B cell (primary cell): ENCODE measurements at regions not wholly inside any gene's neighbourhood (a gene's known extent, or its start where the extent isn't known, plus 50 kb on each side); places are given as distances from the start of the nearest gene placed in this dataset.

Source experiments
- ATAC-seq: fragments of 200-7000 bp; cut with Tn5 transposase; one replicate; pipeline ENCODE4 v1.10.0; 2021; ENCODE audit warnings: low read depth, mild to moderate bottlenecking, moderate number of reproducible peaks, moderate library complexity
- CTCF ChIA-PET: fragments of 350-600 bp; sonication (Branson Sonifier 250); formaldehyde crosslinking; loops from one replicate; lab custom pipeline; 2021; ENCODE audit warnings: antibody characterized with exemption, inconsistent platforms; lab: Charles Lee
- POLR2A ChIA-PET: fragments of 350-600 bp; sonication (Branson Sonifier 250); formaldehyde crosslinking; loops from one replicate; lab custom pipeline; 2021; ENCODE audit warnings: antibody characterized with exemption; lab: Charles Lee
- DNase-seq: peaks from one replicate; pipeline ENCODE4 v3.0.0; 2013
- H2AFZ ChIP-seq: 2 replicates; pipeline ENCODE4 v1.6.1; 2012; ENCODE audit warnings: mild to moderate bottlenecking, low read depth, low read length; ENCODE audit not compliant: insufficient read depth, poor library complexity, severe bottlenecking
- H3K27ac ChIP-seq, 2 donors: 1 replicate in 1 of 2; 2 replicates in 1 of 2; pipeline ENCODE4 v1.5.1; 2012 to 2013; ENCODE audit warnings: low read length in 2 of 2, mild to moderate bottlenecking in 2 of 2, moderate library complexity in 1 of 2
- H3K27me3 ChIP-seq, 4 experiments: fragments of 200-600 bp in 1 of 4; sonication (generic) in 1 of 4; replicated peaks in 1 of 4; 1 replicate in 2 of 4; 2 replicates in 2 of 4; pipeline versions ENCODE4 v1.6.1 to v1.7.0; 2013 to 2016; ENCODE audit warnings: low read length in 3 of 4, mild to moderate bottlenecking in 2 of 4, mixed read lengths in 1 of 4, moderate library complexity in 1 of 4; ENCODE audit not compliant: insufficient read depth in 4 of 4, control insufficient read depth in 3 of 4; ENCODE audit errors: control extremely low read depth in 1 of 4
- H3K36me3 ChIP-seq, 2 experiments: replicated peaks in 1 of 2; 1 replicate in 1 of 2; 2 replicates in 1 of 2; pipeline versions ENCODE4 v1.6.1 to v1.7.1; 2013; ENCODE audit warnings: low read length in 1 of 2; ENCODE audit not compliant: insufficient read depth in 2 of 2, control insufficient read depth in 1 of 2; ENCODE audit errors: control extremely low read depth in 1 of 2, extremely low read depth in 1 of 2
- H3K4me1 ChIP-seq, 2 donors: fragments of 200-600 bp in 1 of 2; sonication (generic) in 1 of 2; 1 replicate in 1 of 2; 2 replicates in 1 of 2; pipeline versions ENCODE4 v1.5.1 to v1.6.1; 2013 to 2017; ENCODE audit warnings: low read length in 2 of 2; ENCODE audit not compliant: control insufficient read depth in 2 of 2, insufficient read depth in 2 of 2
- H3K4me2 ChIP-seq: replicated peaks from 2 replicates; pipeline ENCODE3; 2012; ENCODE audit warnings: mild to moderate bottlenecking, low read depth, low read length; ENCODE audit not compliant: poor library complexity, severe bottlenecking
- H3K4me3 ChIP-seq, 5 experiments: fragments of 200-600 bp in 1 of 5; sonication (generic) in 1 of 5; 1 replicate in 3 of 5; 2 replicates in 2 of 5; pipeline versions ENCODE4 v1.5.1 to v1.7.0; 2011 to 2016; ENCODE audit warnings: low read length in 4 of 5, mild to moderate bottlenecking in 4 of 5, low read depth in 2 of 5, control low read depth in 1 of 5, moderate library complexity in 1 of 5; ENCODE audit not compliant: insufficient read depth in 1 of 5; ENCODE audit errors: control extremely low read depth in 1 of 5, extremely low read depth in 1 of 5
- H3K79me2 ChIP-seq: fragments of 200-600 bp; sonication (generic); one replicate; pipeline ENCODE4 v1.6.0; 2016; ENCODE audit warnings: low read length; ENCODE audit not compliant: control insufficient read depth, insufficient read depth
- H3K9ac ChIP-seq: fragments of 200-600 bp; sonication (generic); 2 replicates; pipeline ENCODE4 v1.6.1; 2017; ENCODE audit warnings: mild to moderate bottlenecking, low read length, moderate library complexity
- H3K9me3 ChIP-seq, 3 donors: one replicate each; pipeline versions ENCODE4 v1.6.1 to v1.7.1; 2013; ENCODE audit warnings: low read length in 2 of 3; ENCODE audit not compliant: control insufficient read depth in 2 of 3, insufficient read depth in 1 of 3; ENCODE audit errors: control extremely low read depth in 1 of 3
- H4K20me1 ChIP-seq: 2 replicates; pipeline ENCODE4 v1.6.0; 2012; ENCODE audit warnings: mild to moderate bottlenecking, low read length; ENCODE audit not compliant: insufficient read depth, control insufficient read depth, poor library complexity, severe bottlenecking
- H3K27ac Mint-ChIP-seq: one replicate; pipeline ENCODE4 v1.8.0; 2021; ENCODE audit warnings: mixed read lengths
- H3K27me3 Mint-ChIP-seq: one replicate; pipeline ENCODE4 v1.8.0; 2021; ENCODE audit warnings: mixed read lengths
- H3K4me1 Mint-ChIP-seq: one replicate; pipeline ENCODE4 v1.8.0; 2021; ENCODE audit warnings: mixed read lengths
- H3K4me3 Mint-ChIP-seq: one replicate; pipeline ENCODE4 v1.8.0; 2021; ENCODE audit warnings: mixed read lengths
- H3K9me3 Mint-ChIP-seq: one replicate; pipeline ENCODE4 v1.8.0; 2022; ENCODE audit warnings: mixed read lengths; ENCODE audit not compliant: insufficient read depth
- EZH2 ChIP-seq: IDR thresholded peaks from 2 replicates; pipeline ENCODE4 v1.6.1; 2012; ENCODE audit warnings: borderline replicate concordance, low read depth, mild to moderate bottlenecking, moderate library complexity, low read length; ENCODE audit not compliant: insufficient read depth, poor library complexity, severe bottlenecking
- WGBS: methylation state at CpG from one replicate; pipeline ENCODE4 v1.1.5; 2013; ENCODE audit warnings: missing lambda C conversion rate; ENCODE audit not compliant: insufficient coverage; 5-methylcytosine and 5-hydroxymethylcytosine counted together
- intact Hi-C: fragments of 100-400 bp; cut with micrococcal nuclease; formaldehyde crosslinking; loops from one replicate; pipeline ENCODE4 v1.10.0; 2022
- TF ChIP-seq, protein P1 (sequence below): fragments of 200-600 bp; IDR thresholded peaks from one replicate; pipeline ENCODE4 v1.8.0; 2022; ENCODE audit warnings: antibody characterized with exemption, mild to moderate bottlenecking

DNA sequence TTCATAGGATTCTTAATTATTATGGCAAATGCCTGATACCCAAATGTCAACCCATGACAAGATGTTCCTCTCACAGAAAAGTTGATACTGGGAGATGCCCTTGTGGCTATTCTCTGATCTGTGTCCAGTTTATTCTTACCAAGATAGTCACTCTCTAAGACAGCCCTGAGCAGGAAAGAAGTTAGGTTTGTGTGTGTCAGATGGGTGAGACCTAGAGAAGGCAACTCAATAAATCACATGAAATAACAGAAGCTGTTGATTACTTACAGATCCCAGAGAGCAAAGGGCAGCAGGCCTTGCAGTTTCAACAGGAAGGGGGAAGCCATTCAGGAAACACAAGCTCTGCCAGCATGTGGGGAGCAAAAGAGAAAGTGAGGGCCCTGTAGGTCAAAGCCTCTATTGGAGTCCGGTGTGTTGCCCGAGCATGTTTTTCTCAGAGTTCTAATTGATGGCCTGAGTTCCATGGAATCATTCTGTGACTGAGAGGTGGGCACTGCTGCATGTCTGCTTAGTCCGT is 1193.7 kb upstream of the CDH18 start:
- Mint-ChIP-seq H3K9me3 (no peaks in the 10 kb centered on the region), H3K27ac (no peak overlapping the region), H3K4me3 (no peak overlapping the region), H3K4me1 (no peaks in the 10 kb centered on the region), H3K27me3 (no peaks in the 10 kb centered on the region)
- Histone ChIP-seq H3K4me3 (no peak overlapping the region), H3K79me2 (no peaks in the 10 kb centered on the region), H2AFZ (no peak overlapping the region), H3K36me3 (no peaks in the 10 kb centered on the region), H3K4me1 (no peaks in the 10 kb centered on the region), H3K9me3 (no peaks in the 10 kb centered on the region), H3K27me3 (no peaks in the 10 kb centered on the region), H4K20me1 (no peaks in the 10 kb centered on the region), H3K4me2 (no peak overlapping the region), H3K9ac (no peak overlapping the region), H3K27ac (no peak overlapping the region)
- POLR2A ChIA-PET: no interaction called here
- CTCF ChIA-PET: no interaction called here
- ATAC-seq (no peak), DNase-seq (no peak)
- no peak for TF ChIP-seq EZH2
- TF ChIP-seq, protein P1, sequence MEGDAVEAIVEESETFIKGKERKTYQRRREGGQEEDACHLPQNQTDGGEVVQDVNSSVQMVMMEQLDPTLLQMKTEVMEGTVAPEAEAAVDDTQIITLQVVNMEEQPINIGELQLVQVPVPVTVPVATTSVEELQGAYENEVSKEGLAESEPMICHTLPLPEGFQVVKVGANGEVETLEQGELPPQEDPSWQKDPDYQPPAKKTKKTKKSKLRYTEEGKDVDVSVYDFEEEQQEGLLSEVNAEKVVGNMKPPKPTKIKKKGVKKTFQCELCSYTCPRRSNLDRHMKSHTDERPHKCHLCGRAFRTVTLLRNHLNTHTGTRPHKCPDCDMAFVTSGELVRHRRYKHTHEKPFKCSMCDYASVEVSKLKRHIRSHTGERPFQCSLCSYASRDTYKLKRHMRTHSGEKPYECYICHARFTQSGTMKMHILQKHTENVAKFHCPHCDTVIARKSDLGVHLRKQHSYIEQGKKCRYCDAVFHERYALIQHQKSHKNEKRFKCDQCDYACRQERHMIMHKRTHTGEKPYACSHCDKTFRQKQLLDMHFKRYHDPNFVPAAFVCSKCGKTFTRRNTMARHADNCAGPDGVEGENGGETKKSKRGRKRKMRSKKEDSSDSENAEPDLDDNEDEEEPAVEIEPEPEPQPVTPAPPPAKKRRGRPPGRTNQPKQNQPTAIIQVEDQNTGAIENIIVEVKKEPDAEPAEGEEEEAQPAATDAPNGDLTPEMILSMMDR: no peak
- WGBS: 81% methylated on average over 3 of the region's 3 CpGs
- intact Hi-C loops: no loop called here

DNA sequence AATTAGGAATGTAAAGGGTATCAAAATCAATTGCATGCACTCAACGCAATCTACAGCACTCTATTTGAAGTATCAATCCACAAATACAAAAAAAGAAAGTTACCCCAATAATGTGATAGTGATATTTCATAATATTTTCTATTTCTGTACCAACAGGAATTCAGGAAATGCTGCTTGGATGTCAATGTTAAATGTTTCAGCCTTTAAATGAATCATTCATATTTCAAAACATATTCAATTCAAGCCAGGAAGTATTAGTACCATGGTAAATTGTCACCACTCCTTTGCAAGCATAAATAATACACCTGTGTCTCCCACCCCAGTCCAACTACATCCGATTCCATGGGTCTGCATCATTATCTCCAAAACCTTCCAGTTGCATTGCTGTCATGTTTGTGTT is 1185.5 kb upstream of the CDH18 start:
- no peaks in the 10 kb centered on the region for H3K27me3 ChIP-seq
- no peaks in the 10 kb centered on the region for H4K20me1 ChIP-seq
- ATAC-seq (no peak), DNase-seq (no peak)
- H3K9me3 ChIP-seq: no peaks in the 10 kb centered on the region
- Mint-ChIP-seq H3K27ac (no peak overlapping the region), H3K4me1 (no peaks in the 10 kb centered on the region), H3K27me3 (no peaks in the 10 kb centered on the region), H3K4me3 (no peak overlapping the region), H3K9me3 (no peaks in the 10 kb centered on the region)
- H3K4me3 ChIP-seq: no peak overlapping the region
- WGBS: no CpG with 5 or more reads among the region's 2 CpGs
- H3K27ac ChIP-seq: no peak overlapping the region
- no peak overlapping the region for H2AFZ ChIP-seq
- H3K4me2 ChIP-seq: no peak overlapping the region
- H3K79me2 ChIP-seq: no peaks in the 10 kb centered on the region
- TF ChIP-seq EZH2: no peak
- TF ChIP-seq, protein P1: no peak
- H3K4me1 ChIP-seq: no peaks in the 10 kb centered on the region
- H3K36me3 ChIP-seq: no peaks in the 10 kb centered on the region
- intact Hi-C loops: no loop called here
- ChIA-PET CTCF (no interaction called here), POLR2A (no interaction called here)
- H3K9ac ChIP-seq: no peak overlapping the region
